Trophoblast cell (in vitro differentiated cells and primary cell): ENCODE measurements at regions not wholly inside any gene's neighbourhood (a gene's known extent, or its start where the extent isn't known, plus 50 kb on each side); places are given as distances from the start of the nearest gene placed in this dataset.

Experiments used
- DNase-seq, 2 donors: peaks; one replicate each; pipeline ENCODE4 v3.0.0-alpha.2; 2016
- H2AFZ ChIP-seq: 2 replicates; pipeline ENCODE4 v1.6.1; 2013; ENCODE audit warnings: low read length, moderate library complexity, mild to moderate bottlenecking; ENCODE audit not compliant: insufficient read depth, poor library complexity
- H2AK5ac ChIP-seq: 2 replicates; pipeline ENCODE4 v1.6.1; 2013; ENCODE audit warnings: mild to moderate bottlenecking, low read length
- H2BK120ac ChIP-seq: 2 replicates; pipeline ENCODE4 v1.6.1; 2013; ENCODE audit warnings: low read length, mild to moderate bottlenecking, moderate library complexity; ENCODE audit not compliant: insufficient read depth, poor library complexity
- H2BK12ac ChIP-seq: 2 replicates; pipeline ENCODE4 v1.6.1; 2013; ENCODE audit warnings: mild to moderate bottlenecking, low read length, moderate library complexity
- H2BK5ac ChIP-seq: 2 replicates; pipeline ENCODE4 v1.6.1; 2013; ENCODE audit warnings: low read length, low read depth, moderate library complexity, mild to moderate bottlenecking; ENCODE audit not compliant: poor library complexity
- H3K14ac ChIP-seq: 2 replicates; pipeline ENCODE4 v1.6.1; 2013; ENCODE audit warnings: mild to moderate bottlenecking, low read length
- H3K18ac ChIP-seq: 2 replicates; pipeline ENCODE4 v1.6.1; 2013; ENCODE audit warnings: mild to moderate bottlenecking, low read length
- H3K23ac ChIP-seq: 2 replicates; pipeline ENCODE4 v1.6.1; 2013; ENCODE audit warnings: low read length
- H3K27ac ChIP-seq: 2 replicates; pipeline ENCODE4 v1.5.1; 2013; ENCODE audit warnings: low read depth, mild to moderate bottlenecking, inconsistent platforms, low read length, moderate library complexity
- H3K27me3 ChIP-seq: 2 replicates; pipeline ENCODE4 v1.6.1; 2013; ENCODE audit warnings: inconsistent platforms, mild to moderate bottlenecking, low read length, moderate library complexity; ENCODE audit not compliant: insufficient read depth
- H3K36me3 ChIP-seq, 2 experiments: 1 replicate in 1 of 2; 2 replicates in 1 of 2; pipeline ENCODE4 v1.6.1; 2013; ENCODE audit warnings: low read length in 2 of 2, mild to moderate bottlenecking in 2 of 2, moderate library complexity in 1 of 2; ENCODE audit not compliant: insufficient read depth in 2 of 2, control insufficient read depth in 1 of 2
- H3K4ac ChIP-seq: 2 replicates; pipeline ENCODE4 v1.6.1; 2013; ENCODE audit warnings: low read depth, mild to moderate bottlenecking, low read length, moderate library complexity
- H3K4me1 ChIP-seq, 2 experiments: 1 replicate in 1 of 2; 2 replicates in 1 of 2; pipeline ENCODE4 v1.6.1; 2013; ENCODE audit warnings: low read length in 2 of 2, mild to moderate bottlenecking in 2 of 2, moderate library complexity in 1 of 2; ENCODE audit not compliant: insufficient read depth in 2 of 2, control insufficient read depth in 1 of 2
- H3K4me2 ChIP-seq: 2 replicates; pipeline ENCODE4 v1.6.1; 2013; ENCODE audit warnings: inconsistent platforms, mild to moderate bottlenecking, low read length, moderate library complexity
- H3K4me3 ChIP-seq: 2 replicates; pipeline ENCODE4 v1.5.1; 2013; ENCODE audit warnings: mild to moderate bottlenecking, low read depth, low read length, inconsistent platforms
- H3K79me1 ChIP-seq: one replicate; pipeline ENCODE4 v1.6.1; 2013; ENCODE audit warnings: low read length
- H3K79me2 ChIP-seq: 2 replicates; pipeline ENCODE4 v1.6.1; 2013; ENCODE audit warnings: low read length, mild to moderate bottlenecking; ENCODE audit not compliant: control insufficient read depth, insufficient read depth, poor library complexity
- H3K9ac ChIP-seq: 2 replicates; pipeline ENCODE4 v1.6.1; 2013; ENCODE audit warnings: mild to moderate bottlenecking, low read length
- H3K9me3 ChIP-seq: 2 replicates; pipeline ENCODE4 v1.6.1; 2013; ENCODE audit warnings: low read depth, mild to moderate bottlenecking, control low read depth, inconsistent platforms, low read length; ENCODE audit not compliant: insufficient read depth
- H4K12ac ChIP-seq: 2 replicates; pipeline ENCODE4 v1.6.1; 2013; ENCODE audit warnings: low read depth, mild to moderate bottlenecking, low read length, moderate library complexity
- H4K8ac ChIP-seq: 2 replicates; pipeline ENCODE4 v1.6.1; 2013; ENCODE audit warnings: low read depth, mild to moderate bottlenecking, low read length, moderate library complexity
- H4K91ac ChIP-seq: one replicate; pipeline ENCODE4 v1.6.1; 2013; ENCODE audit warnings: low read depth, mild to moderate bottlenecking, low read length, moderate library complexity
- WGBS: extraction: QIAGEN DNeasy Blood & Tissue Kit; methylation state at CpG from one replicate; pipeline ENCODE4 v1.1.7; 2013; ENCODE audit warnings: missing lambda C conversion rate; ENCODE audit not compliant: insufficient read length, insufficient coverage; ENCODE audit errors: extremely low coverage; 5-methylcytosine and 5-hydroxymethylcytosine counted together

DNA sequence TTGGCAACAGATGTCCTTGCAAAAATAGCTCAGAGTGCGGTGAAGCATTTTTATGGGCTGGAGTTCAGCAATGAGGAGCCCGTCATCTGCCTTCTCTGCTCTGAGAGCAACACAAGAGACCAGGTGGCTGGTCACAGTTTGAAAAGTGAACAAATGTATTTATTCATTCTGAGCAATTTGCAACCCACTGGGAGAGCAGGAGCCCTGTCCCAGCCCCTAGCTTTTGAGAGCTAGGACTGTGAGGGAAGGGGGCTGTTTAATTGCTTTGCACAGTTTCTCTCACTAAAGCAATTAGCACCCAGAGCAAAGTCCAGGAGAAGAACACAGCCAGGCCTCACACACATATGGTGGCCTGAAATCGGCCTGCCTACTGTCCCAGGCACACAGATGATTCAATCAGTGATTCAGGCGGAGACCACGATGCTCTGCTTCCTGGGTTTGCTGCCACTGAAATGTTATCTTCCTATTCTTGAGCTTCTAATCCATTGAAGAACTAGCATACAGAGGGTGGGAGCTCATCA, 646.1 kb upstream of the ACVR2A start:
- no peaks in the 10 kb centered on the region for H3K9me3 ChIP-seq
- no peak overlapping the region for H3K14ac ChIP-seq
- no peak overlapping the region for H2AFZ ChIP-seq
- no peak for DNase-seq
- peak overlapping the region; percentile 31 for H3K9ac ChIP-seq
- no peak overlapping the region for H4K91ac ChIP-seq
- WGBS = no CpG with 5 or more reads among the region's 5 CpGs
- peaks cover 0 to 2% of the 10 kb centered on the region in 2 experiments for H3K4me1 ChIP-seq
- no peak overlapping the region for H2BK5ac ChIP-seq
- H4K8ac ChIP-seq = no peak overlapping the region
- no peak overlapping the region for H3K27ac ChIP-seq
- no peaks in the 10 kb centered on the region for H3K79me1 ChIP-seq
- H3K4me3 ChIP-seq = no peak overlapping the region
- no peak overlapping the region for H2BK12ac ChIP-seq
- no peak overlapping the region for H2AK5ac ChIP-seq
- H3K4ac ChIP-seq = no peak overlapping the region
- H2BK120ac ChIP-seq = no peak overlapping the region
- no peaks in the 10 kb centered on the region for H3K36me3 ChIP-seq
- no peak overlapping the region for H3K4me2 ChIP-seq
- H3K79me2 ChIP-seq = no peaks in the 10 kb centered on the region
- H3K27me3 ChIP-seq = no peaks in the 10 kb centered on the region
- no peak overlapping the region for H3K23ac ChIP-seq
- no peak overlapping the region for H4K12ac ChIP-seq
- H3K18ac ChIP-seq = no peak overlapping the region

- Histone ChIP-seq H4K91ac (no peak overlapping the region), H3K79me2 (no peaks in the 10 kb centered on the region), H3K14ac (no peak overlapping the region), H3K9me3 (no peaks in the 10 kb centered on the region), H3K36me3 (no peaks in the 10 kb centered on the region), H2BK5ac (no peak overlapping the region), H3K4me2 (no peak overlapping the region), H3K4ac (no peak overlapping the region), H2BK12ac (no peak overlapping the region), H3K79me1 (no peaks in the 10 kb centered on the region), H2AK5ac (no peak overlapping the region), H3K23ac (no peak overlapping the region), H4K8ac (no peak overlapping the region), H3K4me1 (peaks cover 0 to 2% of the 10 kb centered on the region in 2 experiments), H2AFZ (no peak overlapping the region), H4K12ac (no peak overlapping the region), H3K27me3 (no peaks in the 10 kb centered on the region), H3K4me3 (no peak overlapping the region), H3K27ac (no peak overlapping the region), H3K9ac (no peak overlapping the region), H3K18ac (no peak overlapping the region), H2BK120ac (no peak overlapping the region)
- DNase-seq = no peak
- no CpG with 5 or more reads among the region's 8 CpGs for WGBS
Measured at GRCh38 chr2:147197754-147198483, 646.9 kb upstream of the ACVR2A start.

GRCh38 chr2:147182260-147182659, 662.6 kb upstream of the ACVR2A start:
- Histone ChIP-seq H2BK120ac (no peak overlapping the region), H3K9ac (no peak overlapping the region), H3K79me2 (no peaks in the 10 kb centered on the region), H3K14ac (no peak overlapping the region), H3K23ac (no peak overlapping the region), H3K27ac (no peak overlapping the region), H2AK5ac (no peak overlapping the region), H3K4me3 (no peak overlapping the region), H2BK12ac (no peak overlapping the region), H3K27me3 (no peaks in the 10 kb centered on the region), H4K12ac (no peak overlapping the region), H3K4me2 (no peak overlapping the region), H2BK5ac (no peak overlapping the region), H3K9me3 (no peaks in the 10 kb centered on the region), H4K91ac (no peak overlapping the region), H3K18ac (no peak overlapping the region), H3K79me1 (no peaks in the 10 kb centered on the region), H3K36me3 (no peaks in the 10 kb centered on the region), H3K4me1 (no peaks in the 10 kb centered on the region), H3K4ac (no peak overlapping the region), H2AFZ (no peak overlapping the region), H4K8ac (no peak overlapping the region)
- WGBS = no CpG with 5 or more reads among the region's 4 CpGs
- no peak for DNase-seq

- no peaks in the 10 kb centered on the region for H3K79me1 ChIP-seq
- H4K8ac ChIP-seq = no peak overlapping the region
- no peak overlapping the region for H2AFZ ChIP-seq
- H3K27ac ChIP-seq = no peak overlapping the region
- H3K79me2 ChIP-seq = no peaks in the 10 kb centered on the region
- no peak overlapping the region for H3K4ac ChIP-seq
- no peak for DNase-seq
- H3K18ac ChIP-seq = no peak overlapping the region
- no peak overlapping the region for H2BK5ac ChIP-seq
- H2BK120ac ChIP-seq = no peak overlapping the region
- WGBS = no CpG with 5 or more reads among the region's 2 CpGs
- H3K14ac ChIP-seq = no peak overlapping the region
- H4K91ac ChIP-seq = no peak overlapping the region
- H3K9ac ChIP-seq = no peak overlapping the region
- H2BK12ac ChIP-seq = no peak overlapping the region
- no peaks in the 10 kb centered on the region for H3K4me1 ChIP-seq
- no peak overlapping the region for H2AK5ac ChIP-seq
- H3K4me3 ChIP-seq = no peak overlapping the region
- no peak overlapping the region for H3K4me2 ChIP-seq
- H3K23ac ChIP-seq = no peak overlapping the region
- H3K9me3 ChIP-seq = no peaks in the 10 kb centered on the region
- H3K27me3 ChIP-seq = no peaks in the 10 kb centered on the region
- no peak overlapping the region for H4K12ac ChIP-seq
- H3K36me3 ChIP-seq = no peaks in the 10 kb centered on the region
Measured at GRCh38 chr2:147181351-147182029, 663.3 kb upstream of the ACVR2A start.
